ENCODE measurements at regions not wholly inside any gene's neighbourhood (a gene's known extent, or its start where the extent isn't known, plus 50 kb on each side); places are given as distances from the start of the nearest gene placed in this dataset.

DNA sequence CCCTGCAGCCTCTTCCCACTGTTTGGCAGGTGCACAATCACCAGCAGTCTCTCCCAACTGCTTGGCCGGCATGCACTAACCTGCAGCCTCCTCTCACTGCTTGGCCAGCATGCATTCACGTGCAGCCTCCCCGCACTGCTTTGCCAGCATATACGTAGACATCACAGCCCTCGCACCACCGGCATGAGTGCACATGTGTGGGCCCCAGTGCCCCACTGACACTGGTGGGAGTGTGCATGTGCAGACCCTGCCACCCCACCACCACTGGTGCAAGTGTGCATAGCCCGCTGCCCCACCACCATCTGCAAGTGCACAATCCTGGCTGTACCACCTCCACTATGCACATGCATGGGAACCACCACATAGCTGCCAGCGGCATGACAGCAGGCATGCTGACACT is 127.5 kb upstream of the SOX9 start:
- TF ChIP-seq, protein P1, sequence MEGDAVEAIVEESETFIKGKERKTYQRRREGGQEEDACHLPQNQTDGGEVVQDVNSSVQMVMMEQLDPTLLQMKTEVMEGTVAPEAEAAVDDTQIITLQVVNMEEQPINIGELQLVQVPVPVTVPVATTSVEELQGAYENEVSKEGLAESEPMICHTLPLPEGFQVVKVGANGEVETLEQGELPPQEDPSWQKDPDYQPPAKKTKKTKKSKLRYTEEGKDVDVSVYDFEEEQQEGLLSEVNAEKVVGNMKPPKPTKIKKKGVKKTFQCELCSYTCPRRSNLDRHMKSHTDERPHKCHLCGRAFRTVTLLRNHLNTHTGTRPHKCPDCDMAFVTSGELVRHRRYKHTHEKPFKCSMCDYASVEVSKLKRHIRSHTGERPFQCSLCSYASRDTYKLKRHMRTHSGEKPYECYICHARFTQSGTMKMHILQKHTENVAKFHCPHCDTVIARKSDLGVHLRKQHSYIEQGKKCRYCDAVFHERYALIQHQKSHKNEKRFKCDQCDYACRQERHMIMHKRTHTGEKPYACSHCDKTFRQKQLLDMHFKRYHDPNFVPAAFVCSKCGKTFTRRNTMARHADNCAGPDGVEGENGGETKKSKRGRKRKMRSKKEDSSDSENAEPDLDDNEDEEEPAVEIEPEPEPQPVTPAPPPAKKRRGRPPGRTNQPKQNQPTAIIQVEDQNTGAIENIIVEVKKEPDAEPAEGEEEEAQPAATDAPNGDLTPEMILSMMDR (IDR thresholded peaks at IDR 0.05; ENCODE audit: low read depth, low read length, missing input control): no peak
- no peak for TF ChIP-seq TAF1 (conservative IDR thresholded peaks at IDR 0.05)
- TF ChIP-seq SP1 (IDR thresholded peaks at IDR 0.05): no peak
- TF ChIP-seq RAD21 (IDR thresholded peaks at IDR 0.05): no peak
- TF ChIP-seq REST (IDR thresholded peaks at IDR 0.05): no peak
- TF ChIP-seq ATF3 (IDR thresholded peaks at IDR 0.05): no peak
- TF ChIP-seq, protein P2, sequence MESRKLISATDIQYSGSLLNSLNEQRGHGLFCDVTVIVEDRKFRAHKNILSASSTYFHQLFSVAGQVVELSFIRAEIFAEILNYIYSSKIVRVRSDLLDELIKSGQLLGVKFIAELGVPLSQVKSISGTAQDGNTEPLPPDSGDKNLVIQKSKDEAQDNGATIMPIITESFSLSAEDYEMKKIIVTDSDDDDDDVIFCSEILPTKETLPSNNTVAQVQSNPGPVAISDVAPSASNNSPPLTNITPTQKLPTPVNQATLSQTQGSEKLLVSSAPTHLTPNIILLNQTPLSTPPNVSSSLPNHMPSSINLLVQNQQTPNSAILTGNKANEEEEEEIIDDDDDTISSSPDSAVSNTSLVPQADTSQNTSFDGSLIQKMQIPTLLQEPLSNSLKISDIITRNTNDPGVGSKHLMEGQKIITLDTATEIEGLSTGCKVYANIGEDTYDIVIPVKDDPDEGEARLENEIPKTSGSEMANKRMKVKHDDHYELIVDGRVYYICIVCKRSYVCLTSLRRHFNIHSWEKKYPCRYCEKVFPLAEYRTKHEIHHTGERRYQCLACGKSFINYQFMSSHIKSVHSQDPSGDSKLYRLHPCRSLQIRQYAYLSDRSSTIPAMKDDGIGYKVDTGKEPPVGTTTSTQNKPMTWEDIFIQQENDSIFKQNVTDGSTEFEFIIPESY (IDR thresholded peaks at IDR 0.05): no peak
- no peak for TF ChIP-seq GABPA (IDR thresholded peaks at IDR 0.05 in 1 of 2, conservative IDR thresholded peaks at IDR 0.05 in 1 of 2)
- no peak for TF ChIP-seq HNF4A (conservative IDR thresholded peaks at IDR 0.05)
- TF ChIP-seq, protein P3, sequence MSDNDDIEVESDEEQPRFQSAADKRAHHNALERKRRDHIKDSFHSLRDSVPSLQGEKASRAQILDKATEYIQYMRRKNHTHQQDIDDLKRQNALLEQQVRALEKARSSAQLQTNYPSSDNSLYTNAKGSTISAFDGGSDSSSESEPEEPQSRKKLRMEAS (IDR thresholded peaks at IDR 0.05): no peak
- no peak for TF ChIP-seq YY1 (IDR thresholded peaks at IDR 0.05)

All from liver (tissue), 3 donors.